Esophagus muscularis mucosa (tissue), 4 donors: ENCODE measurements at regions not wholly inside any gene's neighbourhood (a gene's known extent, or its start where the extent isn't known, plus 50 kb on each side); places are given as distances from the start of the nearest gene placed in this dataset.

Experiments
- DNase-seq: peaks from one replicate; pipeline ENCODE4 v3.0.0-alpha.2; 2017; ENCODE audit errors: extremely low spot score
- H3K27ac ChIP-seq, 4 donors: fragments of 200-600 bp; sonication (generic); replicated peaks in 1 of 4; 1 replicate in 3 of 4; 2 replicates in 1 of 4; pipeline ENCODE4 v1.5.1; 2016 to 2019; ENCODE audit warnings: mild to moderate bottlenecking in 1 of 4
- H3K27me3 ChIP-seq, 4 donors: fragments of 200-600 bp; sonication (generic); one replicate each; pipeline versions ENCODE4 v1.5.1 to v1.6.0; 2016 to 2019
- H3K36me3 ChIP-seq, 4 donors: fragments of 200-600 bp; sonication (generic); one replicate each; pipeline ENCODE4 v1.5.1; 2016 to 2019
- H3K4me1 ChIP-seq, 4 donors: fragments of 200-600 bp; sonication (generic); one replicate each; pipeline ENCODE4 v1.5.1; 2016 to 2019
- H3K4me3 ChIP-seq, 4 donors: fragments of 200-600 bp; sonication (generic); 1 replicate in 2 of 4; 2 replicates in 2 of 4; pipeline ENCODE4 v1.5.1; 2016 to 2019; ENCODE audit warnings: mild to moderate bottlenecking in 4 of 4, moderate library complexity in 1 of 4
- H3K9me3 ChIP-seq, 4 donors: fragments of 200-600 bp; sonication (generic); 1 replicate in 3 of 4; 2 replicates in 1 of 4; pipeline ENCODE4 v1.5.1; 2016 to 2019
- EP300 ChIP-seq: sonication (generic); formaldehyde crosslinking; IDR thresholded peaks from one replicate; pipeline ENCODE4 v1.6.1; 2017; ENCODE audit warnings: antibody characterized with exemption
- POLR2A ChIP-seq: fragments of 450-650 bp; IDR thresholded peaks from one replicate; pipeline ENCODE4 v1.6.1; 2017; ENCODE audit warnings: antibody characterized with exemption, moderate library complexity, mild to moderate bottlenecking, low read depth
- POLR2AphosphoS5 ChIP-seq, 2 donors: sonication (generic); formaldehyde crosslinking; IDR thresholded peaks; one replicate each; pipeline ENCODE4 v1.6.1; 2017; ENCODE audit warnings: antibody characterized with exemption in 2 of 2
- WGBS: methylation state at CpG from one replicate; pipeline ENCODE4 v1.1.5; 2018; 5-methylcytosine and 5-hydroxymethylcytosine counted together
- intact Hi-C: fragments of 100-400 bp; cut with DNase I; formaldehyde crosslinking; loops from one replicate; pipeline ENCODE4 v1.15.1; 2023
- TF ChIP-seq, protein P1 (sequence below), 3 experiments: fragments of 200-600 bp in 2 of 3; fragments of 450-650 bp in 1 of 3; sonication (generic) in 2 of 3; IDR thresholded peaks; one replicate each; pipeline ENCODE4 v1.5.1; 2017 to 2019; ENCODE audit warnings: antibody characterized with exemption in 3 of 3, mild to moderate bottlenecking in 2 of 3, moderate library complexity in 1 of 3

DNA sequence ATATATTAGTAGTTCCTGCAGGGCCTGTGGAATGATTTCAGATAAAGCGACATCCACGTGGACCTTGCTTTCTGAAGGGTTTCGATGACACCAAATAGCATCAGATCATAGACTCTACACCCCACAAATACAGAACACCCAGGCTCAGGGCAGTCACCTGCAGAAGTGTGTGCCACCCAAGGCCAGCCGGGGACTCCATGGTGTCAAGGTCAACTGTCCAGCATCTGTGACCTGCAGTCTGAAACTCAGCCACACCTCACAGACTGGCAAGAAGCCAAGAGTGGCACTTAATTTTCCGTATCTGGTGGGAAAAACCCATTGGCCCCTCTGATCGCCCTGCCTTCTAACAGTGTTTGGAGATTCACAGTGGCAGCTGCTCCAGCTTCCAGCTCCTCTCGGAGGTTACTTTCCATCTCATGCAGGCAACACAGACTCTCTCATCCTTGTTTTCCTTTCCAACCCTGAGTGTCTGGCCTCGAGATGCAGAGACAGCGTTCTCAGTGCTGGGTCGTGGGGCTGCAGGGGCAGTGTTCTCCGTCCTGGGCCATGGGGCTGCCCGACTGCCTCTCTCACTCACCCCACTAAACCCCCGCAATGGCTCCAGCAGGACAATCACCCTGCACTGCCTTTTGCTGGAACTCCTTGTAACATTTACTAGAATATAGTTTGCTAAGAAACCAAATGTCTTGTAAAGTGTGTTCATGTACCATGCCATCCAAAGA, 221.9 kb downstream of the IRX2 start:
- Histone ChIP-seq H3K27me3 (peaks cover 0 to 19% (median 0%) of the 10 kb centered on the region in 4 donors), H3K4me3 (no peak overlapping the region), H3K9me3 (peaks cover 0 to 11% (median 4%) of the 10 kb centered on the region in 4 donors), H3K27ac (no peak overlapping the region), H3K4me1 (no peaks in the 10 kb centered on the region), H3K36me3 (no peaks in the 10 kb centered on the region)
- no peak for TF ChIP-seq POLR2A
- 83% methylated on average over 11 of the region's 13 CpGs for WGBS
- no peak for DNase-seq
- intact Hi-C loops: no loop called here

DNA sequence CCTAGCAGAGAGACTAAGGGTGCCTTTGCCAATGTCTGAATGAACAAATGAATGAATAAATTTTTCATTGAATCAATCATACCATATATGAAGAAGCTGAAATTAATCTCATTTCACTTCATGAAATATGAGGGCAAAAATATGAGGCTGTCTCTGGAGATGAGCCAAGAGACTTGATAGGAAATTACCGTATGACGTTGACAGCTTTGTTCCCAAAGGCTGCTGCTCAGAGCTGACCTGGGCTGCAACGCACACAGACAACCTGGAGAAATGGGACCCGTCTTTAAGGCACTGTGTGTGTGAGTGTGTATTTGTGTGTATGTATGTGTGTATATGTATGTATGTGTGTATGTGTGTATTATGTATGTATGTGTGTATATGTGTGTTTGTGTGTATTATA, 226.1 kb downstream of the IRX2 start:
- Histone ChIP-seq H3K4me1 (no peaks in the 10 kb centered on the region), H3K4me3 (no peak overlapping the region), H3K9me3 (no peaks in the 10 kb centered on the region), H3K27ac (no peak overlapping the region), H3K36me3 (no peaks in the 10 kb centered on the region), H3K27me3 (peaks cover 0 to 20% (median 0%) of the 10 kb centered on the region in 4 donors)
- WGBS: 61% methylated on average over 4 of the region's 4 CpGs
- TF ChIP-seq EP300: no peak
- TF ChIP-seq, protein P1, sequence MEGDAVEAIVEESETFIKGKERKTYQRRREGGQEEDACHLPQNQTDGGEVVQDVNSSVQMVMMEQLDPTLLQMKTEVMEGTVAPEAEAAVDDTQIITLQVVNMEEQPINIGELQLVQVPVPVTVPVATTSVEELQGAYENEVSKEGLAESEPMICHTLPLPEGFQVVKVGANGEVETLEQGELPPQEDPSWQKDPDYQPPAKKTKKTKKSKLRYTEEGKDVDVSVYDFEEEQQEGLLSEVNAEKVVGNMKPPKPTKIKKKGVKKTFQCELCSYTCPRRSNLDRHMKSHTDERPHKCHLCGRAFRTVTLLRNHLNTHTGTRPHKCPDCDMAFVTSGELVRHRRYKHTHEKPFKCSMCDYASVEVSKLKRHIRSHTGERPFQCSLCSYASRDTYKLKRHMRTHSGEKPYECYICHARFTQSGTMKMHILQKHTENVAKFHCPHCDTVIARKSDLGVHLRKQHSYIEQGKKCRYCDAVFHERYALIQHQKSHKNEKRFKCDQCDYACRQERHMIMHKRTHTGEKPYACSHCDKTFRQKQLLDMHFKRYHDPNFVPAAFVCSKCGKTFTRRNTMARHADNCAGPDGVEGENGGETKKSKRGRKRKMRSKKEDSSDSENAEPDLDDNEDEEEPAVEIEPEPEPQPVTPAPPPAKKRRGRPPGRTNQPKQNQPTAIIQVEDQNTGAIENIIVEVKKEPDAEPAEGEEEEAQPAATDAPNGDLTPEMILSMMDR (IDR thresholded peaks at IDR 0.05): no peak
- TF ChIP-seq POLR2A: no peak
- no peak for TF ChIP-seq POLR2AphosphoS5 (IDR thresholded peaks at IDR 0.05)
- no peak for DNase-seq
- intact Hi-C loops: no loop called here

DNA sequence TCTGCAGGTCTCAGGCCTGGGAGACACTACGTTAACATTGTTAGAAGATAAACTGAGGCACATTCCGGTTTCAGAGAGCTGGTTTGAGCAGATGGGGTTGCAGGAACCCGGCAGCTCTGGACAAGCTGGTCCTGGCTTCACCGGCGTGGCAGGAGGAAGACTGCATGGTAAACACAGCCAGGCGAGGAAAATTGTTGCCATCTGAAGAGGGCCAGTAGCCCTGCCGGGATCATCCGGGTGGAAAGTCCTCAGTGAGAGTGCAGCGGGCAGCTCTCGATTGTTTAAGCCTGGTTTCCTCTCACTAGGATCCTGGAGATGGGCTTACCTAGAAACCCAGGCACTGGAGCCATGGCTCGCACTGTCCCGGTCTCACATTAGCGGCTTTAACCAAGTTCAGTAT, 226.9 kb downstream of the IRX2 start:
- WGBS: 90% methylated on average over 13 of the region's 13 CpGs
- no peaks in the 10 kb centered on the region for H3K9me3 ChIP-seq
- intact Hi-C loops: no loop called here
- no peaks in the 10 kb centered on the region for H3K36me3 ChIP-seq
- no peaks in the 10 kb centered on the region for H3K4me1 ChIP-seq
- no peak for TF ChIP-seq POLR2AphosphoS5 (IDR thresholded peaks at IDR 0.05)
- TF ChIP-seq EP300: no peak
- no peak for TF ChIP-seq POLR2A
- TF ChIP-seq, protein P1 (IDR thresholded peaks at IDR 0.05): no peak
- no peak overlapping the region for H3K4me3 ChIP-seq
- peaks cover 0 to 21% (median 0%) of the 10 kb centered on the region in 4 donors for H3K27me3 ChIP-seq
- no peak overlapping the region for H3K27ac ChIP-seq
- DNase-seq: no peak

DNA sequence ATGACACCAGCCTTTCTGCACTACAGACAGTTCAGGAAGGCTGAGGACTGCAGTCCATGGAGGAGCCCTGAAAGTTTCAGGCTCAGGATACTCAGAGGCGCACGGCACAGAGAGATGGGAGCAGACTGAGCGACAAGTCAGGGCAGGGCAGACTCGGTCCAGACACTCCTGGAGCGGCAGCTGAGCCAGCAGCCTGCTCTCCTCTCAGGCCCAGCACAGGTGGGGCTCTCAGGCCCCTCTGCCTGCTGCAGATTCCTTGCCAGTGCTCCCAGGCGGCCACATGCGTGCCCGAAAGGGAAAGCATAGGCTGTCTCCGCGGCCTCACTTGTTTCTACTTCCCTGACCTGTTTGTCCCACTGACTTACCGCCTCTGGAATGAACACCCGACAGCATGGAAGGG, 228.3 kb downstream of the IRX2 start:
- Histone ChIP-seq H3K9me3 (no peaks in the 10 kb centered on the region), H3K27ac (no peak overlapping the region), H3K4me1 (no peaks in the 10 kb centered on the region), H3K36me3 (no peaks in the 10 kb centered on the region), H3K4me3 (no peak overlapping the region), H3K27me3 (peaks cover 0 to 19% (median 0%) of the 10 kb centered on the region in 4 donors)
- WGBS: 80% methylated on average over 12 of the region's 12 CpGs
- no peak for DNase-seq
- TF ChIP-seq EP300 (no peak), POLR2A (no peak), POLR2AphosphoS5 (IDR thresholded peaks at IDR 0.05) (no peak)
- TF ChIP-seq, protein P1 (IDR thresholded peaks at IDR 0.05): no peak
- intact Hi-C loops: no loop called here

DNA sequence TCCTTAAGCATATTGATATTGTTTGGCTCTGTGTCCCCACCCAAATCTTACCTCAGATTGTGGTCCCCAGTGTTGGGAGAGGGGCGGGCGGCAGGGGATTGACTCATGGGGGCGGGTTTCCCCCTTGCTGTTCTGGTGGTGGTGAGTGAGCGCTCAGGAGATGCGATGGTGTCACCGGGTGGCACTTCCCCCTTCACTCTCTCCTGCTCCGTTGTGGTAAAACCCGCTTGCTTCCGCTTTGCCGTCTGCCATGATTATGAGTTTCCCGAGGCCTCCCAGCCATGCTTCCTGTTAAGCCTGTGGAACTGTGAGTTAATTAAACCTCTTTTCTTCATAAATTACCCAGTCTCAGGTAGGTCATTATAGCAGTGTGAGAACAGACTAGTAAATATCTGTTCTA, 229.1 kb downstream of the IRX2 start:
- no peak for TF ChIP-seq POLR2A
- TF ChIP-seq EP300: no peak
- TF ChIP-seq POLR2AphosphoS5 (IDR thresholded peaks at IDR 0.05): no peak
- TF ChIP-seq, protein P1 (IDR thresholded peaks at IDR 0.05): no peak

More for the DNA sequence above, 229.1 kb downstream of the IRX2 start:
- Histone ChIP-seq H3K4me1 (no peaks in the 10 kb centered on the region), H3K4me3 (no peak overlapping the region), H3K27ac (no peak overlapping the region), H3K36me3 (no peaks in the 10 kb centered on the region), H3K27me3 (peaks cover 0 to 20% (median 0%) of the 10 kb centered on the region in 4 donors), H3K9me3 (no peaks in the 10 kb centered on the region)
- intact Hi-C loops: no loop called here
- WGBS: 83% methylated on average over 11 of the region's 11 CpGs
- no peak for DNase-seq
